HK-2 (cell line): ENCODE measurements at regions not wholly inside any gene's neighbourhood (a gene's known extent, or its start where the extent isn't known, plus 50 kb on each side); places are given as distances from the start of the nearest gene placed in this dataset.

Source experiments
- DNase-seq: peaks from one replicate; pipeline ENCODE4 v3.0.0-alpha.2; 2018; ENCODE audit not compliant: unreplicated experiment

- no peak for DNase-seq
Measured at GRCh38 chr5:129821477-129822131, 73.7 kb downstream of the MINAR2 start.

GRCh38 chr5:129830288-129830687 lies 74.0 kb upstream of the CHSY3 start:
- no peak for DNase-seq

- no peak for DNase-seq
Measured at GRCh38 chr5:129836321-129836720, 67.9 kb upstream of the CHSY3 start.

- DNase-seq = no peak
Measured at GRCh38 chr5:129844764-129845163, 59.5 kb upstream of the CHSY3 start.

GRCh38 chr5:129852747-129853352 lies 51.4 kb upstream of the CHSY3 start:
- DNase-seq = peak; percentile 69

GRCh38 chr5:129853588-129853987 lies 50.7 kb upstream of the CHSY3 start:
- DNase-seq = no peak
